ENCODE measurements at regions not wholly inside any gene's neighbourhood (a gene's known extent, or its start where the extent isn't known, plus 50 kb on each side); places are given as distances from the start of the nearest gene placed in this dataset.
"Not testable (repeated sequence)": the region's sequence is repeated elsewhere in the genome, so short reads cannot be mapped to it uniquely, and the experiment has no call there.

DNA sequence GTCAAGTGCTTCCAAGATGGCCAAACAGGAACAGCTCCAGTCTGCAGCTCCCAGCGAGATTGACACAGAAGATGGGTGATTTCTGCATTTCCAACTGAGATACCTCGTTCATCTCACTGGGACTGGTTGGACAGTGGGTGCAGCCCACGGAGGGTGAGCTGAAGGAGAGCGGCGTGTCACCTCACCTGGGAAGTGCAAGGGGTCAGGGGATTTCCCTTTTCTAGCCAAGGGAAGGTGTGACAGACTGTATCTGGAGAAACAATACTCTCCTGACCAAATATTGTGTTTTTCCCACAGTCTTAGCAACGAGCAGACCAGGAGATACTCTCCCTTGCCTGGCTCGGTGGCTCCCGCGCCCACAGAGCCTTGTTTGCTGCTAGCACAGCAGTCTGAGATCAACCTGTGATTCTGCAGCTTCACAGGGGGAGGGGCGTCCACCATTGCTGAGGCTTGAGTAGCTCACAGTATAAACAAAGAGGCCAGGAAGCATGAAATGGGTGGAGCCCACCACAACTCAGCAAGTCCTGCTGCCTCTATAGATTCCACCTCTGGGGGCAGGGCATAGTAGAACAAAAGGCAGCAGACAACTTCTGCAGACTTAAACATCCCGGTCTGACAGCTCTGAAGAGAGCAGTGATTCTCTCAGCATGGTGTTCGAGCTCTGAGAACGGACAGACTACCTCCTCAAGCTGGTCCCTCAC lies 293.5 kb upstream of the SUCLG2 start:
- DNase-seq (ENCODE audit: low spot score): no peak

DNA sequence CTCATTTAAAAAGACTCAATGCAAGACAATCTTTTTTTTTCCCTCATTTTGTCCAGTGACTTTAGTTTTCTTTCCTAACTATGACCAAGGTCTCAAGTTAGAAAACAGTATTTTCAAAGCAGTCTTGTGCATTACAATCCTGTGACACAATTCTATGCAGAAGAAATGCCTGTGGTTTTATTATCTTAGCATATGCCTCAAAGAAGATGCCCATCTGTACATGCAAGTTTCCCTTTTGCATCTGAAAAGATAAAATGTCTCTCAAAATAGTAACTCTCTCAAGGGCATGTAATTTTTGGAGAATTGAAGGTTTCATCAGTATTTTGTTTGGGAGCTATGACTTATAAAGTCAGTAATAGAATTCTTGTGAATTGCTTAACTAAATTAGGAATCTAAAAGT lies 292.0 kb upstream of the SUCLG2 start:
- DNase-seq (ENCODE audit: low spot score): no peak

DNA sequence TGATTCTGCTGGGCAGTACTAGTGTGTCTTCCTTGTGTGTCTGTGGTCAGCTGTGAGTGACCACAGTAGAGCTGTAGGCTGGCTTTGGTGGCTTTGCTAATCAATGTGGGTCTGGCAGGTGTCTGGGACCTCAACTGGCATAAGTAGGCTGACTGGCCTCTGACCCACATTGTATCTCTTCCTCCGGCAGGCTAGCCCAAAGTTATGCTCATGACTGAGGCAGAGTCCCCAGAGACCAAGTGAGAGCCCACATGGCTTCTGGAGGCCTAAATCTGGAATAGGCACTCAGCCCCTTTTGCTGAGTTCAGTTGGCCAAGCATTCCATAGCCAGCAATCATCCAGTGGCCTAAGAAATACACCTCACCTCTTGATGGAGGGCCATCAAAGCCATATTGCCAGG lies 289.1 kb upstream of the SUCLG2 start:
- DNase-seq (ENCODE audit: low spot score): no peak

DNA sequence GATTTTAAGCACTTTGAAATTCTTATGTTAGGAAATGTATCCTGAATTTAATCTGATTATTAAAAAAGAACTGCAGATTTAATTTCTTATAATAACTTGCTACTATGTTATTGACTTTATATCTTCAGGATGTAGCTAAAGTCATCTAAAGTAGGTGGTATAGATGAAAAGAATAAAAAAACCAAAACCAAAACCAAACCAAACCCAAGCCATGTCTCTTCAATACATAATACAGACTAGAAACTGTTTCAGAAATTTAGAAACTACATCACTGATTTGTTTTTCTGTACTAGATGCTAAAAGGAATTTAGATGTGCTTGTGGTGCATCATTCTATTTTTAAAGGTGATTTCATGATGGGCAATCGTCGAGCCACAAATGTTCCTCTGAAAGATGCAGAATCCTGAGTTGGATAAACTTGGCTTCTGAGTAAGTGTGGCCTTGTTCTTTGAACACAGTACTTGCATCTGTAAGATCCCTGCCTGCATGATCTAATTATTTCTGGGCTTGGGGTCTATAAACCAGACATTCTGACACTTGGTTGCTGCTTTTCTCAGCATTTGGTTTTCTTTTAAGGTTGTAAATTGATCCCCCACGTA lies 287.1 kb upstream of the SUCLG2 start:
- no peak for DNase-seq (ENCODE audit: low spot score)

DNA sequence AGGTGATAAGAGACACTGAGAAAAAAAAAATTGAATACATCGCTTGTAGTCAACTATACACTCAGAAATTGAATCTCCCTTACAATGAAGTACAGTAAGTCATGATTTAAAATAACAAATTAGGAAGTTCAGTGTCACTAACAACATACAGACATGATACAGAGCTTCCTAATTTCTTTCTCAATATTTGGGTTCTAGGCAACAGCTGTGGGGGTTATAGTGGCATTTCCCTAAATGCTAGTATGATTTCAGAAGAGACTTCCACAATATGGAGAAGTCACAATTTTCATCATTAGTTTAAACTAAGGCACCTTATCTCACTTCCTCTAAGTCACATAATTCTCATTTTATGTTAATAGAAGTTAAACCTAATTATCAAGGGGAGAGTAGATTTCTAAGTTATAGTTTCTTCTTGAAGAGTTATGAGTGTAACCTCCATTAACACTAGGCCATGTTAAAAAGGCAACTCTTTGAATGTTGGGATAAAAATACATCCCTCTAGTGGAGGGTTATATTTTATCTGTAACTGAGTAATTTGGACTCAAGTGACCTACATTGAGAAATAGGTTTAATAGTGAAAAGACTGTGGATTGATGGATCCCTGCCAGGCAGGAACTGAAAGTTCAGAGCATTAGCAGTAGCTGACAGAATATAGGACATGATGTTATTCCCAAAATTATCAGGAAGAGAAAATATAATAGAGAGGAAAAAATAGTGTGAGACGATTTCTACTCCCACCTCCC lies 286.0 kb upstream of the SUCLG2 start:
- DNase-seq (ENCODE audit: low spot score): no peak

DNA sequence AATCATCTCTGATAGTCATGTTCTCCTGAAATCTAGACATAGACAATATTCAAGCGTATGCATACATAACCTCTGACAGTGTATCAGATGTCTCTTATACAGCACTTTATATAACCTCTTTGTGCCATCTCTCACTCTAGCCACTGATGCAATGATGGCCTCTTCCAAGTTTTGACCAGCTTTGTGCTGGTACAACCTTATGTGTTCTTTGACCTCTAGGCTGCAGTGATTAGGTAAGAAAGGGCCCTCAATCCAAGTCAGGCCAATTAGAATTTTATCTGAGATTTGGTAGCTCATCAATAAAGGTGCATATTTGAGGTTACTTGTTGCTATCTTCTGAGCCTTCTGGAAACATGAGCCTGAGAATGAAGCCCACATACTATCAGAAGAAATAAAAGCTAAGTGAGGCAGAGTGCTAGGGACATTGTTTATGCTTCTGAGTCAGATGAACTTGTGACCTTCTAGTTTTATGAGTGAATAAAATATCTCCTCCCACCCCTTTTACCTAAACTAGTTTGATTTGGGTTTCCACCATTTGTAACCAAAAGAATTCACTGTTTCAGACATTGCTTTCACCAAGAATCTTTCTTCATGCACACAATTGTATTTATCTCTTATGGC lies 283.2 kb upstream of the SUCLG2 start:
- DNase-seq (ENCODE audit: low spot score): no peak

DNA sequence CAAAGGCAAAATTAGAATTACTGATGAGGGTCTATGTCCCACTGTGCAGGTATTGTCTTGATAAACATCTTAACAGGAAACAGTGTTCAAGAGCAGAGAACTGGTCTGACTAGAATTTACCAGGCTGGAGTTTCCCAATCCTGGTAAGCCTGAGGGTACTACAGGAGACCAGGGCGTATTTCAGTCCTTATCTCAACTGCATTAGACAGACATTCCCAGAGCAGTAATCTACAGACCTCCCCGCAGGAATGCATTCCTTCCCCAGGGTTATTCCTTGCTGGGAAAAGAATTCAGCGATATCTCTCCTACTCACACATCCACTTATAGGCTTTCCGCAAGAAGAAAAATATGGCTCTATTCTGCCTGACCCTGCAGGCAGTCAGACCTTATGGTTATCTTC lies 276.0 kb upstream of the SUCLG2 start:
- not testable (repeated sequence) for DNase-seq (ENCODE audit: low spot score)

DNA sequence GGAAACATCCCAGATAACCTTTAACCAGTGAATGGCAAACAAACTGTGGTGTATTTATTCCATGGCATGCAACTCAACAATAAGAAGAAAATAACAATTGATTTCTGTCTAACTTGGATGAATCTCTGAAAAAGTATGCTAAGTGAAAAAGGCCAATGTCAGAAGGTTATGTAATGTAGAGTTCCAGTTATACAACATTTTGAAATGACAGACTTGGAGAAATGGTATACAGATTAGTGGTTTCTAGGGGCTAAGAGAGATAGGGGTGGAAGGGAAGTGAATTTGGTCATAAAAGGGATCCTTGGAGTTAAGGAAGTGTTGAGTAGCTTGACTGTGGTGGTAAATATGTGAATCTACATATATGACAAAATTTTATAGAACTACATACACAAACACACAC lies 269.4 kb upstream of the SUCLG2 start:
- DNase-seq (ENCODE audit: low spot score): no peak

DNA sequence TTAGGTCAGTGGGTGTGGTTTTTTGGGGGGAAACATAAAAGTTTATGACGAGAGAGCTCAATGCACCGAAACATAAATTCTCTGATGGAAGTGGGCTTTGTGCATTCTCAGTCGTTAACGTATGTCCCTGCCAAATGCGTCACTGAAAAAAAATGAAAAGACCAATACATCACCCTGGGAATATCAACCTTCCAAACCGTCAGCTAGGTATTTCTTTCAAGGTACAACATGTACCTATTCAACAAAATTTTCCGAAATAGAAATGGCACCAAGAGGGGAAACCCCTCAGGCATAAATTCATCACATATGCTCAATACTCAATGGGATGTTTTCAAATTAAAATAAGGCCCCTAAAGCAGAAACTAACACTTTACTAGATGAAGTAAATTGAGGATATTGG lies 266.6 kb upstream of the SUCLG2 start:
- no peak for DNase-seq (ENCODE audit: low spot score)

DNA sequence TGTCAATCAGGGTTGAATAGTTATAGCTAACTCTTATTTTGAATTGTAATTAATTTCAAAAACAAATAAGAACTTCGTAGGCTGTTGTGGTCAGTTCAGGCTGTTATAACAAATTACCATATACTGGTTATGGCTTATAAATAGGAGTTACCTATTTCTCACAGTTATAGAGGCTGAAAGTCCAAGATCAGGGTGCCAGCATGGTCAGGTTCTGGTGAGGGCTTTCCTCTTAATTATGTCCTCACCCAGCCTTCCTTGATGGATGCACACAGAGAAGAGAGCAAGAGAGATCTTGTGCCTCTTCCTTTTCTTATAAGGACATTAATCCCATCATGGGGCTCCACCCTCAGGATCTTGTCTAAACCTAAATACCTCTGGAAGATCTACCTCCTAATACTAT lies 265.9 kb upstream of the SUCLG2 start:
- no peak for DNase-seq (ENCODE audit: low spot score)

DNA sequence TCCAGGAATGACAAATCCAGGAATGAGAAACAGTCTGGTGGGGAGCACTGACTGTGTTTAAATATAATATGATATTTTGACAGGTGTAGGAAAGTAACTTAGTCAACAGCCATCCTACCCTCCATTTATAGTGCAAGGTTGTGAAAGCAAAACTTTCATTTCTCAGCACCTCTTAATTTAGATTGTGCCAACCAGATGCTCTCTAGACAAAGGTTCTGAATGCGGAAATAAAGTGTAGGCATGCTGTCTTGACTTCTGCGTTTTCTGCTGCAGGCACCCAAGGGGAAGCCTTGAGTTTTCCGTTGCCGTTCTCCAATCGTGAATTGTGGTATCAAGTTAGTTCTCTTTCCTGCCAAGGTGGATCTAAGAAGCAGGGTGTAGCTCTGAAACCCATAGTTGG lies 261.9 kb upstream of the SUCLG2 start:
- no peak for DNase-seq (ENCODE audit: low spot score)

DNA sequence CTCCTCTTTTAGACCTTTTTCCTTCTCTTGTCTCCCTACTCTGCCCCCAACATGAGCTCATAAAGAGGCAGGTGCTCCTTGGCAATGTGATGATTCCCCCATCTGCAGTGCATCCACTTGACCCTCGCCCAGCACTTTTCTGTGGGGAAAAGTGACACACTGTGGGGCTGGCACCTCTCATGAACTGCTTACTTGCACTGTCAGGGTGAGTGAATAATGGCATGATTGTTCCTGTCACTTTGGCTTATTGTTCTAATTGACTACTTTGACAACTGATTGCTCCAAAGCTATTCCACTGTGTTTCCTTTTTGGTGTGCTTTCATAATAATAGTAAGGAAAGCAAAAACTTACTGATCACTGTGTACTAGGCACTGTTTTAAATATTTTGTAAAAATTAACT lies 253.3 kb upstream of the SUCLG2 start:
- DNase-seq (ENCODE audit: low spot score): no peak

DNA sequence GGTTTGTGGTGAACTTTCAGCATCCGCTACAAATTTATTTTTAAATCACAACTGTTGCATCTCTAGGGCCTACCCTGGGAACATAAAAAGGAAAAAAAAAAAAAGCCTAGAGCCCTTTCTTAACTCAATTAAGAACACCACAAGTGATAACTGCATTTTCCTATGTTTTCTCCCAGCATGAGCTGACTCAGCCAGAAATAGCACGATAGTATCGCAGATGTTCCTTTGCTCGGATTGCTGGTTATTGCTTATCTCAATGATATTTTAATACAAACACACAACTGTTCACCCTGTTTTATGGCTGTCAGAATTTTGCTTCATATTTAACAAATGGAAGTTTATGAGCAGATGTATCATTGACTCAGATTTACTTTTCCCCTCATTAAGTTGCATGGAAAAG lies 251.8 kb upstream of the SUCLG2 start:
- DNase-seq (ENCODE audit: low spot score): no peak

DNA sequence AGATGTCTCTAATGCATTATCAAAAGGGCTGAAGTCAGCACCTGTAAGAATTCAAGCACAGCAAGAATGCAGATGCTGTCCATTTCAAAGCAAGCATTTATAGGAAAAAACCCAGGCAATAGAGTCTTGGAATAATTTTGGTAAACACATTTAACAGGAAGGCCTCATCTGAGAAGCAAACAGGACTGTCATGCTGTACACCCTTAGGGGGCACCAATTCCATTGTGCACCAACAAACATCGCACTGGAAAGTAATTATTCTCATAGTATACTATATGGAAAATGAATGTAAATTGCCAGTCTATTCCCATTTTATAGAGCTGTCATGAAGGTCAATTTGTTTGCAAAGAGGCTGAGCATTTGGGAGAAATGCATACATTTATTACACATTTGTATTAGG lies 247.3 kb upstream of the SUCLG2 start:
- DNase-seq (ENCODE audit: low spot score): no peak

DNA sequence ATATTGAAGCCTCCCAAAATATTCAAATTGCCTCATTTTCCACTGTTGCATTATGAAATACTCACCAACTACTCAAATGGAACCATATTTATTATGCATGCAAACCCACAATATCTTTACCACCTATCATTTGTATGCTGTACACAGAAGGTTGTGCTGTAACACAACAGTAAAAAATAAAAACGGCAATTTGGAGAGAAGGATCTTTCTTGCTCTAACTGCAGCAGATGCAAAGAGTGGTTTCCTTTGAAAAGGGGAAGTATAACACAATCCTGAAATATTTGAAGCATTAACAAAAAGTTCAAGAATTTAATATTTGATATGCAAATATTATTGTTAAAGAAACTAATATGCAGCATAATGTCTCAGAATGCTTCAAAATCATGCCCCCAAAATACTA lies 244.5 kb upstream of the SUCLG2 start:
- no peak for DNase-seq (ENCODE audit: low spot score)

DNA sequence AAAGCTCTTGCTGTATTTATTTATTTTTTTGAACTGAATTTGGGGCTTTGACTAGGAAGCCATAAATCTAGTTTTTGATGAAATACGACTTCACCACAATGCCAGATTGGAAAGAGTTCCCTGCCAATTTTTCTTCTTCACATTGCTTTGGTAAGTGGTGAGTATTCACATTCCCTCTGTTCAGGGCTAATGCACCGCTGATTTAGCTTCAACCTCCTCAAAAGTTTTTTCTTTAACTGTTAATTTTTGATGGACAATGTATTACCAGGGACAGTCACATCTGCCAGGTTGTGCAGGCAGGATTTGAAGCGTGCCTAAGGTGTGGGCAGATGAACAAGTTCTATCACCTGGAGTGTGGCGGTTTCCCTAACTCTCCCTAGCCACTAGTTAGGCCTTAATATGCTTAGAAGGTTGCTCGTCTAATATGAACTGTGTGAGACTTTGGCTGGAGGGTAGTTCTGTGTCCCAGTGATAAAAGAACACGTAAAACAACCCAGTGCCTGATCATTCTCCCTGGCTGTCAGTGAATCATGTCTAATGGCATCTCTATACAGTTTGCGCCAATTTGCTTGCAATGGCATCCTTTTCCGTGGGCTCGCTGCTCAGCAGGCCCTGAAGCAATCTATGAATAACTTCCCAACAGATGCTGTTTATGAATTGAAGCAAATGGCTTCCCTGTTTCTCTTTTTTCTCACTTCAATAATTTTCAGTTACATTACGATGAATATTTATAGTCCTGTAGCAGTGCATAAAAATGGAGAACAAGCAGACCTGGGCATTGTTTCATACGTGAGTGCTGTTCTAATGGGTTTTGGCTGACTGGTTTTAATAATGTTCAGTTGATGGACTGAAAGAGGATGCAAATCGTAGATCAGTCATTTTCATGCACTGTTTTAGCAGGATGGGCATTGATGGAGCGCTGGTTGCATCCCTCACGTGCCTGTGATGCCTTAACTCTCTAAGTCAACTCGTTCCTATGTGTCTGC lies 243.2 kb upstream of the SUCLG2 start:
- DNase-seq (ENCODE audit: low spot score): no peak

DNA sequence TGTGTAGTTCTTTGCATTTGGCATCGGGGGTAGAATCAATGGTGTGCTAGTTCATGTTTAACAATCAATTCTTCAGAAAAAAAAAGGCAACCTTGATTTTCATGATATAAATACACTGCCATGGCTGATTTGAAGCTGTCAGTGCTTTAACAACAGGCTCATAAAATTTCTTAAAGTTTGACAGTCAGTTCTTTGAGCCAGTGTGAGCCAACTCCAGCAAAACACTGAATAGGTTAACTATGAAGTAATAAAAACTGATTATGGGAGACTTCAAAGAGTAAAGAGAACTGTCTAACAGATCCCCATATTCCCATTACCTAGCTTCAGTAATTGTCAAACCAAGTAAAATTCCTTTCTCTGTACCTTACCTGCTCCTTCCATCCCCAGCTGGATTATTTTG lies 241.7 kb upstream of the SUCLG2 start:
- no peak for DNase-seq (ENCODE audit: low spot score)

DNA sequence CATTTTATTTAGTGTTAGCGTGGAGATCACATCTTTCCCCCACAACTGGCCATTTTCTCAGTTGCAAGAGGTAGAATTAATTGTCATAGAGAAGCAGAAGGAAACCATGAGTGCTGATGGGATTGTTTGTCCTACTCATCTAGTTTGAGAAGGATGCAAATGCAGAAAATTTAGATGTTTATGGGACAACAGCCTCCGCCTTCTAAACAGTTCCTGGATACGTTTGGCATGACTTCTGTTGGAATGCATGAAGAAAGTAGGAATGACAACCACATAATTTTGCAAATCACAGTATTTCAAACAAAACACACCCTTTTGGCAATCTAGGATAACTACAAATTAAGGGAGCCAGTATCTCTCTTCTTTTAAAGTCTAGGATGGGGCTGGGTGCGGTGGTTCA lies 240.1 kb upstream of the SUCLG2 start:
- DNase-seq (ENCODE audit: low spot score): no peak

DNA sequence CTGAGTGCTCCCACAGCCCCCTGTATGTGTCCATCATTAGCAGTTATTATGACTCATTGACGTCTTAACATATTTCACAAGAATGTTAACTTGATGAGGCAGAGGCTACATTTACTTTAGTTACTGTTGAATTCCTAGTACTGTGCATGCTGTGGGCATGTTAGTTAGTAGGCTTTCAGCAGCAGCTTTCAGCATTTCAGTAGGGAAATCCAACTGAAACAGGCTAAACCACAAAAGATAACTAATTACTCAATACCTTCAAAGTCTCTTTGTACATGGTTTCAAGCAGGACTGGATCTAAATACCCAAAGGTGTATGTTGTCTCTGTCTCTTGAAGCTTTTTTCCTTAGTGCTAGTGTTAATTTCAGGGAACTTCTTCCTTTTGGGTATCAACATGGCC lies 229.9 kb upstream of the SUCLG2 start:
- DNase-seq (ENCODE audit: low spot score): no peak

DNA sequence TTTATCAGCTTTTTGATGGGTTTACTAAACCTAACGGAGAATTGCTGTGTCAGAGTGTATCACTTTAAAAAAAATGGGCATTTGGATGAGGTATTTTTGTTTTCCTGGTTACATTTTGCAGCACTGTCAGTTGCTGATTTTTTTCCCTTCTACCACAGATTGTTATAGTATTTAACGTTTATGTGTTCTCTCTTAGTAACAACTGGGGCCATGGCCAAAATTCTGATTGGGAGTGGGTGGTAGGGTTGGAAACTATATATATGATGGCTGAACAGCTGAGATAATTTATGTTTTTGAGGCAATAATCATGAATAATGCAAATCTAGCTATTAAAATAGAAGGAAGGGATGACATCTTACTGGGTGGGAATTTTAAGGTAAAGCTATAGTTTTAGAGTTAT lies 229.4 kb upstream of the SUCLG2 start:
- no peak for DNase-seq (ENCODE audit: low spot score)

DNA sequence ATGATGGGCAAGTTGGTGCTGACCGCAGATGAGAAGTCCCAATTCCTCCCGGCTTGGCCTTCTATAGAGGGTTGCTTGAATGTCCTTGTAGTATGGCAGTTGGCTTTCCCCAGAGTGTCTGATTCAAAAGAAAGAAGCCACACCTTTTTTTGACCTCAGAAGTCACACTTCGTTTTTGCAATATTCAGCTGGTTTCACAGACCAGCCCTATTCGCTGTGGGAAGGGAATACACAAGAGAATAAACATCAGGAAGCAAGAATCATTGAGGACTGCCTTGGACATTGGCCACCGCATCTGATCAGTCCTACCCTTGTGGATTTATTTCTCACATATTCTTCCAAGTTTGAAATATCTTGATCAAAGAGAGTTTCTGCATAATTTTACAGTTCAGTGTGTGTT lies 228.6 kb upstream of the SUCLG2 start:
- no peak for DNase-seq (ENCODE audit: low spot score)

DNA sequence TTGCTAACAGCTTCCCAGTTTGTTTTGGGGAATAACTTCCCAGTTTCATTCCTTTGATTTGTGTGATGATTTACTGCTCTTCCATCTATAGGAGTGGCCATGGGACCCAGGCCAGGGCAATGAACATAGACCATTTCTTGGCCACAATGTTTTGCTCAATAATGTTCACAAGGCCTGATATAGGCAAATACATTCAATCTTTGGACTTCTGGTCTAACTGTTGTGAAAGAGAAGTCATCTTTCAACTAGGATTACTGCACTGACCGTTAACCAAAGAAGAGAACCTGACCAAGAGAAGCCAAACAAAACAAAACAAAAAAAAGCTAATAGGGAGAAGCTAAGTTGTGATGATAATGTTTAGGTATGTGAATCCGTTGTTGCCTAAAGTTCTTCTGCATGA lies 221.8 kb upstream of the SUCLG2 start:
- DNase-seq (ENCODE audit: low spot score): no peak

All from LoVo (cell line).